ENCODE measurements at regions not wholly inside any gene's neighbourhood (a gene's known extent, or its start where the extent isn't known, plus 50 kb on each side); places are given as distances from the start of the nearest gene placed in this dataset.

GRCh38 chr15:67006083-67007065, 59.0 kb upstream of the SMAD3 start:
- no peak for DNase-seq

DNA sequence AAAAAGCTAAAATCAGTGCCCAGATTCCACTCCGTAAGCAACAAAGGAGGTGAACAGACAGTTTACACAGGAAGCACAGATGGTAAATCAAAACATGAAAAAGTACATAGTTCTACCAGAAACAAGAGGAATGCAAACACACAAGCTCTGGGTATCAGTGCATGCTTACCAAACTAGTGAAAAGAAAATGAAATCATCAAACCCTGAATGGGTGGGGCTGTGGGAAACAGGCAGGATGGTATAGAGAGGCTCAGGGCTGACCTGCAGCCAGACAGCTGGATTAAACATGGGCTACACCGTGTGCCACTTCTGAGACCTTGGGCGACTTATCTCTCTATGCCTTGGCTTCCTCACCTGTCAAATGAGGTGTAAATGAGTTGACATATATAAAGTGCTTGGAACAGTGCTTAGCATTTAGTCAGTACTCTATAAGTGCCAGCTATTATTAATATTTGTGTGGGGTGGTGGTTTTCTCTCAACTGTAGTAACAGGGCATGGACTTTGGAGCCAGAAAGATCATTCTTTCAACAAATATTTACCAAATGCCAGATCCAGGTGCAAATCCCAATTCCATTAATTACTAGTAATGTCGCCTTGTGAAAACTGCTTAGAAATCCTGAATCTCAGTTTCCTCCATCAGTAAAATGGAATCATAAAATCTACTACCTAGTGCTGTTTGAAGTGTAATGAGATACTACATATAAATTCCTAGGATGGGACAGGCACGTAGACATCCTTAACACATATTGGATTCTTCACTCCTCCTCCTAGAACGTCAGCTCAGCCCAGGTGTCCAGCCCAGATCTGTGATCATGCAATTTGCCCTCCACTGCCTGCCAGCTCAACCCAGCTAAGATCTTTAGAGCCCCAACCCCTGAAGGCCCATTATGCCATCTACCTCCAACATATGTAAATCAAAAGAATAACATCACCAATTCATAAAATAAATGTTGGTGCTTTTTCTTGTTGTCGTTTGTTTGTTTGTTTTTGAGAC, 55.5 kb upstream of the SMAD3 start:
- DNase-seq: no peak

GRCh38 chr15:67010898-67011616, 54.3 kb upstream of the SMAD3 start:
- DNase-seq: peak; percentile 39

DNA sequence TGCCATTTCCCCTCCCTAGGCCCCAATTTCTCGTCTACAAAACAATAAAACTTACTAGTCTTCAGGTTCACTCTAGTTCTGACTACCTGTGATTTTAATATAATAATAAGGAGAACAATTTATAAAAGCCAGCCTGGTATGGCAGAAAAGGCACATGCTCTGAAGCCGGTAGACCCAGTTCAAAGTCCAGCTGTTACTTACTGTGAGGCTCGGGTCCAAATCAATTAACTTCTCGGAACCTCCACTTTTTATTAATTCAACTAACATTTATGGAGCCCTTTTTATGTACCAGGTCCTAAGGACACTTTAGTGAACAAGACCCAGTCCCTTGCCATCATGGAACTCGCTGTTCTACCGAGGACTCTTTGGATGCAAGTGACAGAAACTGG, 53.8 kb upstream of the SMAD3 start:
- DNase-seq: no peak

GRCh38 chr15:67013696-67014095, 51.7 kb upstream of the SMAD3 start:
- peak; percentile 72 for DNase-seq

All from fibroblast of skin of right biceps (primary cell).